ENCODE measurements at regions not wholly inside any gene's neighbourhood (a gene's known extent, or its start where the extent isn't known, plus 50 kb on each side); places are given as distances from the start of the nearest gene placed in this dataset.

DNA sequence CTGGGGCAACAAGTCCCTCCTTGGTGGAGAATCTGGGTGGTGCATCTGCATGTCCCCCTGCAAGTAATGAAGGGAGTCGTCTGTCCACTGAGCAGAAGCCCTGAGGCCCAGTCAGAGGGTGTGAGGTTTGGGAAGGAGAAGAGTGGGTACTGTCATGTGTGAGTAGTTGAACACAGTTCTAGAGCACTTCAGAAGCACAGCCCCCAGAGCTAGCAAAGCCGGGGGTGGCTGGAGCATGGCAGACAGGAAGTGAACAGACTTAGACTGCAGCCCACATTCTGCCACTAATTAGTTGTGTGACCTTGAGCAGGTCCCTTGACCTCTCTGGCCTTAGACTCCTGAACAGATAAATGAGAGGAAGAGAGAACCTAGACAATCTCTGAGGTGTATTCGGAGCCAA lies 207.6 kb downstream of the UACA start:
- H3K4me2 ChIP-seq (ENCODE audit: extremely low read depth, insufficient read depth, low read length) = no peak overlapping the region
- H2AFZ ChIP-seq (ENCODE audit: low read length) = no peak overlapping the region
- DNase-seq (ENCODE audit: low read depth in 2 of 2) = no peak
- H3K36me3 ChIP-seq (ENCODE audit: control insufficient read depth, insufficient read depth, low read length) = no peaks in the 10 kb centered on the region
- H3K9me3 ChIP-seq (ENCODE audit: control insufficient read depth, insufficient read depth, low read depth, low read length) = no peaks in the 10 kb centered on the region
- H3K27me3 ChIP-seq (ENCODE audit: control insufficient read depth, insufficient read depth, low read length) = peaks cover 43% of the 10 kb centered on the region
- no peak overlapping the region for H3K9ac ChIP-seq (ENCODE audit: insufficient read depth, low read length)
- no peaks in the 10 kb centered on the region for H3K79me2 ChIP-seq (ENCODE audit: control insufficient read depth, insufficient read depth, low read length)
- no peak overlapping the region for H3K27ac ChIP-seq (ENCODE audit: insufficient read depth, low read length)
- TF ChIP-seq EZH2 (IDR thresholded peaks at IDR 0.05; ENCODE audit: low read length, missing control alignments) = no peak
- TF ChIP-seq, protein P1, sequence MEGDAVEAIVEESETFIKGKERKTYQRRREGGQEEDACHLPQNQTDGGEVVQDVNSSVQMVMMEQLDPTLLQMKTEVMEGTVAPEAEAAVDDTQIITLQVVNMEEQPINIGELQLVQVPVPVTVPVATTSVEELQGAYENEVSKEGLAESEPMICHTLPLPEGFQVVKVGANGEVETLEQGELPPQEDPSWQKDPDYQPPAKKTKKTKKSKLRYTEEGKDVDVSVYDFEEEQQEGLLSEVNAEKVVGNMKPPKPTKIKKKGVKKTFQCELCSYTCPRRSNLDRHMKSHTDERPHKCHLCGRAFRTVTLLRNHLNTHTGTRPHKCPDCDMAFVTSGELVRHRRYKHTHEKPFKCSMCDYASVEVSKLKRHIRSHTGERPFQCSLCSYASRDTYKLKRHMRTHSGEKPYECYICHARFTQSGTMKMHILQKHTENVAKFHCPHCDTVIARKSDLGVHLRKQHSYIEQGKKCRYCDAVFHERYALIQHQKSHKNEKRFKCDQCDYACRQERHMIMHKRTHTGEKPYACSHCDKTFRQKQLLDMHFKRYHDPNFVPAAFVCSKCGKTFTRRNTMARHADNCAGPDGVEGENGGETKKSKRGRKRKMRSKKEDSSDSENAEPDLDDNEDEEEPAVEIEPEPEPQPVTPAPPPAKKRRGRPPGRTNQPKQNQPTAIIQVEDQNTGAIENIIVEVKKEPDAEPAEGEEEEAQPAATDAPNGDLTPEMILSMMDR (conservative IDR thresholded peaks at IDR 0.05 in 1 of 2, IDR thresholded peaks at IDR 0.05 in 1 of 2; ENCODE audit: low read depth in 1 of 2, low read length in 2 of 2) = no peak
- H4K20me1 ChIP-seq (ENCODE audit: control insufficient read depth, extremely low read depth, insufficient read depth, low read length) = no peaks in the 10 kb centered on the region
- H3K4me1 ChIP-seq (ENCODE audit: control insufficient read depth, extremely low read depth, insufficient read depth, low read length) = peaks cover 4% of the 10 kb centered on the region
- no peak overlapping the region for H3K4me3 ChIP-seq (replicated peaks in 1 of 4; ENCODE audit: control extremely low read depth in 1 of 4, insufficient read depth in 1 of 4, low read depth in 3 of 4, low read length in 4 of 4)

- Histone ChIP-seq H3K36me3 (ENCODE audit: control insufficient read depth, insufficient read depth, low read length) (no peaks in the 10 kb centered on the region), H3K4me2 (ENCODE audit: extremely low read depth, insufficient read depth, low read length) (no peak overlapping the region), H3K4me3 (replicated peaks in 1 of 4; ENCODE audit: control extremely low read depth in 1 of 4, insufficient read depth in 1 of 4, low read depth in 3 of 4, low read length in 4 of 4) (no peak overlapping the region), H4K20me1 (ENCODE audit: control insufficient read depth, extremely low read depth, insufficient read depth, low read length) (no peaks in the 10 kb centered on the region), H3K9ac (ENCODE audit: insufficient read depth, low read length) (no peak overlapping the region), H3K27ac (ENCODE audit: insufficient read depth, low read length) (no peak overlapping the region), H3K27me3 (ENCODE audit: control insufficient read depth, insufficient read depth, low read length) (peaks cover 3% of the 10 kb centered on the region), H3K79me2 (ENCODE audit: control insufficient read depth, insufficient read depth, low read length) (no peaks in the 10 kb centered on the region), H2AFZ (ENCODE audit: low read length) (no peak overlapping the region), H3K4me1 (ENCODE audit: control insufficient read depth, extremely low read depth, insufficient read depth, low read length) (no peaks in the 10 kb centered on the region), H3K9me3 (ENCODE audit: control insufficient read depth, insufficient read depth, low read depth, low read length) (no peaks in the 10 kb centered on the region)
- no peak for TF ChIP-seq EZH2 (IDR thresholded peaks at IDR 0.05; ENCODE audit: low read length, missing control alignments)
- TF ChIP-seq, protein P1 (conservative IDR thresholded peaks at IDR 0.05 in 1 of 2, IDR thresholded peaks at IDR 0.05 in 1 of 2; ENCODE audit: low read depth in 1 of 2, low read length in 2 of 2) = no peak
- no peak for DNase-seq (ENCODE audit: low read depth in 2 of 2)
Measured at GRCh38 chr15:70547846-70548487, 215.4 kb downstream of the UACA start.

- TF ChIP-seq EZH2 (IDR thresholded peaks at IDR 0.05; ENCODE audit: low read length, missing control alignments) = no peak
- TF ChIP-seq, protein P1 (conservative IDR thresholded peaks at IDR 0.05 in 1 of 2, IDR thresholded peaks at IDR 0.05 in 1 of 2; ENCODE audit: low read depth in 1 of 2, low read length in 2 of 2) = no peak
- no peaks in the 10 kb centered on the region for H3K9me3 ChIP-seq (ENCODE audit: control insufficient read depth, insufficient read depth, low read depth, low read length)
- no peak for DNase-seq (ENCODE audit: low read depth in 2 of 2)
- no peak overlapping the region for H3K27ac ChIP-seq (ENCODE audit: insufficient read depth, low read length)
- H4K20me1 ChIP-seq (ENCODE audit: control insufficient read depth, extremely low read depth, insufficient read depth, low read length) = no peaks in the 10 kb centered on the region
- no peaks in the 10 kb centered on the region for H3K4me1 ChIP-seq (ENCODE audit: control insufficient read depth, extremely low read depth, insufficient read depth, low read length)
- H3K27me3 ChIP-seq (ENCODE audit: control insufficient read depth, insufficient read depth, low read length) = peaks cover 11% of the 10 kb centered on the region
- no peak overlapping the region for H2AFZ ChIP-seq (ENCODE audit: low read length)
- no peaks in the 10 kb centered on the region for H3K36me3 ChIP-seq (ENCODE audit: control insufficient read depth, insufficient read depth, low read length)
- H3K79me2 ChIP-seq (ENCODE audit: control insufficient read depth, insufficient read depth, low read length) = no peaks in the 10 kb centered on the region
- H3K4me3 ChIP-seq (replicated peaks in 1 of 4; ENCODE audit: control extremely low read depth in 1 of 4, insufficient read depth in 1 of 4, low read depth in 3 of 4, low read length in 4 of 4) = no peak overlapping the region
- no peak overlapping the region for H3K9ac ChIP-seq (ENCODE audit: insufficient read depth, low read length)
- H3K4me2 ChIP-seq (ENCODE audit: extremely low read depth, insufficient read depth, low read length) = no peak overlapping the region
Measured at GRCh38 chr15:70545526-70545925, 217.8 kb downstream of the UACA start.
